Fibroblast of villous mesenchyme (primary cell): ENCODE measurements at regions not wholly inside any gene's neighbourhood (a gene's known extent, or its start where the extent isn't known, plus 50 kb on each side); places are given as distances from the start of the nearest gene placed in this dataset.
A peak's percentile ranks its signal among the peaks of the same experiment; 100 is the strongest.

Experiments
- DNase-seq: peaks from one replicate; pipeline ENCODE4 v3.0.0-alpha.2; 2010; ENCODE audit warnings: low read depth
- H3K4me3 ChIP-seq: 2 replicates; pipeline ENCODE4 v1.5.1; 2011; ENCODE audit warnings: low read depth, mild to moderate bottlenecking, low read length
- CTCF ChIP-seq: IDR thresholded peaks from 2 replicates; pipeline ENCODE4 v1.5.1; 2012; ENCODE audit warnings: low read depth, mild to moderate bottlenecking, low read length; ENCODE audit not compliant: insufficient read depth

GRCh38 chr14:22387776-22388241 lies 201.2 kb downstream of the DAD1 start:
- H3K4me3 ChIP-seq = no peak overlapping the region
- DNase-seq = no peak
- TF ChIP-seq CTCF = no peak

GRCh38 chr14:22386924-22387775 lies 201.9 kb downstream of the DAD1 start:
- peak; percentile 80 for DNase-seq
- H3K4me3 ChIP-seq = no peak overlapping the region
- peak; percentile 77 for TF ChIP-seq CTCF

- no peak for DNase-seq
- no peak for TF ChIP-seq CTCF
Measured at GRCh38 chr14:22384974-22385526, 204.0 kb downstream of the DAD1 start.

GRCh38 chr14:22384167-22384549 lies 204.9 kb downstream of the DAD1 start:
- no peak for DNase-seq
- no peak for TF ChIP-seq CTCF
- no peak overlapping the region for H3K4me3 ChIP-seq

More at GRCh38 chr14:22384974-22385526, 204.0 kb downstream of the DAD1 start:
- H3K4me3 ChIP-seq = no peak overlapping the region

GRCh38 chr14:22383515-22384166 lies 205.4 kb downstream of the DAD1 start:
- no peak for DNase-seq
- no peak for TF ChIP-seq CTCF
- no peak overlapping the region for H3K4me3 ChIP-seq

GRCh38 chr14:22382955-22383354 lies 206.1 kb downstream of the DAD1 start:
- TF ChIP-seq CTCF = no peak

More at GRCh38 chr14:22382955-22383354, 206.1 kb downstream of the DAD1 start:
- no peak overlapping the region for H3K4me3 ChIP-seq
- DNase-seq = no peak
